ENCODE measurements at regions not wholly inside any gene's neighbourhood (a gene's known extent, or its start where the extent isn't known, plus 50 kb on each side); places are given as distances from the start of the nearest gene placed in this dataset.

DNA sequence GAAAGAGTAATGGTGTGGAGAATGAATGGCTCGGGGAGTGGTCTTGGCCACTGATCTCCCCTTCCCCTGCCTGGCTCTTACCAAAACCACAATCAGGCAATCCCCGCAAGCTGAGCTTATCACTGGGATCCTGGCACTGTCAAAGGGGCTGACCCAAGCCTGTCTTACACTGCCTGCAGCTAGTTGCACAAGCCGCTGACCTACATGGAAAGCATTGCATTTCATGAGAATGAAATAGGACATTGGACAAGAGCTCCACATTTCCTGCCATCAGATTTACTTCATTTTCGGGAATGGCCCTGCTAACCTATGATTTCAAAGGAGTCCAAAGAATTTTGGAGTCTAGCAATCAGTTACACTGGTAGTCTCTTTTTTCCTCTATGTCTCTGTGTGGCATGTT is 146.4 kb downstream of the PCTP start:
- H3K9me3 ChIP-seq (ENCODE audit: low read depth), result no peaks in the 10 kb centered on the region
- TF ChIP-seq EZH2phosphoT487 (IDR thresholded peaks at IDR 0.05; ENCODE audit: low read depth, severe bottlenecking, unreplicated experiment), result no peak
- TF ChIP-seq, protein P1, sequence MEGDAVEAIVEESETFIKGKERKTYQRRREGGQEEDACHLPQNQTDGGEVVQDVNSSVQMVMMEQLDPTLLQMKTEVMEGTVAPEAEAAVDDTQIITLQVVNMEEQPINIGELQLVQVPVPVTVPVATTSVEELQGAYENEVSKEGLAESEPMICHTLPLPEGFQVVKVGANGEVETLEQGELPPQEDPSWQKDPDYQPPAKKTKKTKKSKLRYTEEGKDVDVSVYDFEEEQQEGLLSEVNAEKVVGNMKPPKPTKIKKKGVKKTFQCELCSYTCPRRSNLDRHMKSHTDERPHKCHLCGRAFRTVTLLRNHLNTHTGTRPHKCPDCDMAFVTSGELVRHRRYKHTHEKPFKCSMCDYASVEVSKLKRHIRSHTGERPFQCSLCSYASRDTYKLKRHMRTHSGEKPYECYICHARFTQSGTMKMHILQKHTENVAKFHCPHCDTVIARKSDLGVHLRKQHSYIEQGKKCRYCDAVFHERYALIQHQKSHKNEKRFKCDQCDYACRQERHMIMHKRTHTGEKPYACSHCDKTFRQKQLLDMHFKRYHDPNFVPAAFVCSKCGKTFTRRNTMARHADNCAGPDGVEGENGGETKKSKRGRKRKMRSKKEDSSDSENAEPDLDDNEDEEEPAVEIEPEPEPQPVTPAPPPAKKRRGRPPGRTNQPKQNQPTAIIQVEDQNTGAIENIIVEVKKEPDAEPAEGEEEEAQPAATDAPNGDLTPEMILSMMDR (IDR thresholded peaks at IDR 0.05; ENCODE audit: poor library complexity), result no peak
- no peak for TF ChIP-seq EZH2 (IDR thresholded peaks at IDR 0.05; ENCODE audit: borderline replicate concordance)
- no peaks in the 10 kb centered on the region for H3K79me2 ChIP-seq
- H3K9me2 ChIP-seq (replicated peaks; ENCODE audit: insufficient read depth), result no peaks in the 10 kb centered on the region
- H3K4me2 ChIP-seq, result no peak overlapping the region
- H2AFZ ChIP-seq, result no peak overlapping the region
- no peak for DNase-seq (ENCODE audit: low spot score)
- H4K20me1 ChIP-seq (ENCODE audit: insufficient read depth, poor library complexity, severe bottlenecking), result no peaks in the 10 kb centered on the region
- no peaks in the 10 kb centered on the region for H3K36me3 ChIP-seq (replicated peaks; ENCODE audit: insufficient read depth, low read depth)
- H3K4me1 ChIP-seq (ENCODE audit: insufficient read depth), result no peaks in the 10 kb centered on the region
- 77% methylated on average over 4 of the region's 4 CpGs for WGBS (ENCODE audit: low lambda C conversion rate, missing lambda C conversion rate)
- no peaks in the 10 kb centered on the region for H3K27me3 ChIP-seq
- H3K4me3 ChIP-seq, result no peak overlapping the region
- H3K27ac ChIP-seq, result no peak overlapping the region

DNA sequence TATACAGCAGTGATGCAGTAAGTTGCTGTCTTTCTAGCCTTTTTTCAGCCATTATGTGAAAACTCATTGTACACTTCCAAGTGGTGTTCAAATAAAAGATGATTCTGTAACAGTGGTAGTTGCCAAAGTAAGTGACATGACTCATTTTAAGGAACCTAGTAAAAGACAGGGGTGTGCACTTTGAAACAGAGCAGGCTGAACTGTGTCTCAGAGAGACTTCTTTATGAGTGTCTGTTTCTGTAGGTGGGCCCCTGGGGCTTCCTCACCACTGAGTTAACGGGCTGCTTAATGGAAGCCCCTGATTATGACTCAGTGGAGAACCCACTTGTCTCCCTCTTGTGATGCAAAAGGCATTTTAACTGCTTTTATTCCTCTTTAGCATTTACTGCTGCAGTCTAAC is 147.3 kb downstream of the PCTP start:
- no peak for TF ChIP-seq EZH2 (IDR thresholded peaks at IDR 0.05; ENCODE audit: borderline replicate concordance)
- no peak for TF ChIP-seq EZH2phosphoT487 (IDR thresholded peaks at IDR 0.05; ENCODE audit: low read depth, severe bottlenecking, unreplicated experiment)
- TF ChIP-seq, protein P1 (IDR thresholded peaks at IDR 0.05; ENCODE audit: poor library complexity), result no peak
- H2AFZ ChIP-seq, result no peak overlapping the region
- H3K27ac ChIP-seq, result no peak overlapping the region
- H3K9me2 ChIP-seq (replicated peaks; ENCODE audit: insufficient read depth), result no peaks in the 10 kb centered on the region
- no peak for DNase-seq (ENCODE audit: low spot score)
- no peaks in the 10 kb centered on the region for H3K9me3 ChIP-seq (ENCODE audit: low read depth)
- no peak overlapping the region for H3K4me3 ChIP-seq
- no peaks in the 10 kb centered on the region for H3K36me3 ChIP-seq (replicated peaks; ENCODE audit: insufficient read depth, low read depth)
- no peak overlapping the region for H3K4me2 ChIP-seq
- WGBS (ENCODE audit: low lambda C conversion rate, missing lambda C conversion rate), result 40% methylated on average over 1 of the region's 1 CpG
- H4K20me1 ChIP-seq (ENCODE audit: insufficient read depth, poor library complexity, severe bottlenecking), result no peaks in the 10 kb centered on the region
- H3K4me1 ChIP-seq (ENCODE audit: insufficient read depth), result no peaks in the 10 kb centered on the region
- no peaks in the 10 kb centered on the region for H3K27me3 ChIP-seq
- H3K79me2 ChIP-seq, result no peaks in the 10 kb centered on the region

DNA sequence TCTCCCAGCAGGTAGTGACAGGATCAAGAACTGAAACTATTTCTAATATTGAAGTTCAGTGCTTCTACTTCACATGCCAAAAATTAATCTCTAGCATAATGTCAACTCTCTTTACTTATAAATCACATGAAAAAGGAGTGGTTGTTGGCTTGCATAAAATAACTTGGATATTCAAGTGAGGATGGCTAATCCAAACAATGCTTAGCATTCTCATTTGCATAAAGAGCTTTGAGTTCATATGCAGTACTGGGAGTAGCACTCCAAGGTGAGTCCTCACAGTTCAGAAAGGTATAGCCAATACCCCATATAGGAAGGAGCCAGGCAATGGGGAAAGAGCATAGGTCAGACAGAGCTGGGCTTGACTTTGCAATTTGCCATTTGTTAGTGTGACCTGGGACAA is 149.3 kb downstream of the PCTP start:
- no peaks in the 10 kb centered on the region for H3K79me2 ChIP-seq
- no peak for DNase-seq (ENCODE audit: low spot score)
- no peaks in the 10 kb centered on the region for H3K4me1 ChIP-seq (ENCODE audit: insufficient read depth)
- no peak overlapping the region for H3K4me2 ChIP-seq
- no peak overlapping the region for H3K27ac ChIP-seq
- H3K4me3 ChIP-seq, result no peak overlapping the region
- TF ChIP-seq, protein P1 (IDR thresholded peaks at IDR 0.05; ENCODE audit: poor library complexity), result no peak
- TF ChIP-seq EZH2 (IDR thresholded peaks at IDR 0.05; ENCODE audit: borderline replicate concordance), result no peak
- TF ChIP-seq EZH2phosphoT487 (IDR thresholded peaks at IDR 0.05; ENCODE audit: low read depth, severe bottlenecking, unreplicated experiment), result no peak
- no peaks in the 10 kb centered on the region for H4K20me1 ChIP-seq (ENCODE audit: insufficient read depth, poor library complexity, severe bottlenecking)
- H2AFZ ChIP-seq, result no peak overlapping the region
- no peaks in the 10 kb centered on the region for H3K9me3 ChIP-seq (ENCODE audit: low read depth)
- H3K36me3 ChIP-seq (replicated peaks; ENCODE audit: insufficient read depth, low read depth), result no peaks in the 10 kb centered on the region
- H3K9me2 ChIP-seq (replicated peaks; ENCODE audit: insufficient read depth), result no peaks in the 10 kb centered on the region
- peaks cover 5% of the 10 kb centered on the region for H3K27me3 ChIP-seq
